ENCODE measurements at regions not wholly inside any gene's neighbourhood (a gene's known extent, or its start where the extent isn't known, plus 50 kb on each side); places are given as distances from the start of the nearest gene placed in this dataset.

DNA sequence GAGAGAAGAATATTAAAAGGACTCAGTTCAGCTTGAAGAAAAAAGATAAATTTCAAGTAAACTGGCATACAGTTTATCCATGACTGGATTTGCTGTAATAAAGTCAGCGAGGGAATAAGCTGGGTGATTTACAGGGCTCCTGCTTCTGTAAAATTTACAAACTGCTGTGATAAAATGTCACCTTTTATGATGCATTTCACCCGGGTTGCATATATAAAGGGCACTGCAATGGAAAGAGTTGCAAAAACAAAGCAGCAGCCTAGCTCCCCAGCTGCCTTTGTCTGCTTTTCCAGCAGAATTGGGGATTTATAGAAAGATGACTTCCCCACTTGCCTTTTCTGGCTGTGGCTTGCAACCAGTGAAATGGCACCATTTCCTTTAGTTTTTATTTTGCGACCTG, 132.5 kb upstream of the LHCGR start:
- TF ChIP-seq, protein P1, sequence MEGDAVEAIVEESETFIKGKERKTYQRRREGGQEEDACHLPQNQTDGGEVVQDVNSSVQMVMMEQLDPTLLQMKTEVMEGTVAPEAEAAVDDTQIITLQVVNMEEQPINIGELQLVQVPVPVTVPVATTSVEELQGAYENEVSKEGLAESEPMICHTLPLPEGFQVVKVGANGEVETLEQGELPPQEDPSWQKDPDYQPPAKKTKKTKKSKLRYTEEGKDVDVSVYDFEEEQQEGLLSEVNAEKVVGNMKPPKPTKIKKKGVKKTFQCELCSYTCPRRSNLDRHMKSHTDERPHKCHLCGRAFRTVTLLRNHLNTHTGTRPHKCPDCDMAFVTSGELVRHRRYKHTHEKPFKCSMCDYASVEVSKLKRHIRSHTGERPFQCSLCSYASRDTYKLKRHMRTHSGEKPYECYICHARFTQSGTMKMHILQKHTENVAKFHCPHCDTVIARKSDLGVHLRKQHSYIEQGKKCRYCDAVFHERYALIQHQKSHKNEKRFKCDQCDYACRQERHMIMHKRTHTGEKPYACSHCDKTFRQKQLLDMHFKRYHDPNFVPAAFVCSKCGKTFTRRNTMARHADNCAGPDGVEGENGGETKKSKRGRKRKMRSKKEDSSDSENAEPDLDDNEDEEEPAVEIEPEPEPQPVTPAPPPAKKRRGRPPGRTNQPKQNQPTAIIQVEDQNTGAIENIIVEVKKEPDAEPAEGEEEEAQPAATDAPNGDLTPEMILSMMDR (IDR thresholded peaks at IDR 0.05; ENCODE audit: unreplicated experiment), result no peak
- Mint-ChIP-seq H3K4me3 (ENCODE audit: low read depth) (no peak overlapping the region), H3K36me3 (ENCODE audit: insufficient read depth) (no peaks in the 10 kb centered on the region), H3K9me3 (ENCODE audit: low read depth) (no peaks in the 10 kb centered on the region), H3K27ac (no peak overlapping the region), H3K27me3 (no peaks in the 10 kb centered on the region), H3K4me1 (ENCODE audit: low read depth) (no peaks in the 10 kb centered on the region)
- DNase-seq (ENCODE audit: low spot score, unreplicated experiment), result no peak

DNA sequence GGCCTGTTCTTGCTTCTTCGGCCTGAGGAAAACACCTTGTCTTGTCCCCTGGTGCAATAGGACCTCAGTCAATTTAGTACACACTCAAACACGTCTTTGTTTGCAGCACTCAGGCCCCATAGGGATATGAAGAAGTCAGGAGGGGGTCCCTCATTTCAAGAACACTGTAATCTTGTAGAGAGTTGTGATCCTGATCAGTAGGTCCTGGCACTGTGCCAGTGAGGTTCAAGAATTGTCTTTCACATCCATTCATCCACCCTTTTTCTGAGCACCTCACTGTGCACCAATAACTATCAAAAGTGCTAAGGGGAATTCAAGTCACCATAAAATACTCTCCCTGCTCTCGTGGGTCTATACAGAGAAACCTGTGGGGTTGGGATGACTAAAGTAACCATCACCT, 131.4 kb upstream of the LHCGR start:
- H3K4me1 Mint-ChIP-seq (ENCODE audit: low read depth), result no peaks in the 10 kb centered on the region
- no peaks in the 10 kb centered on the region for H3K36me3 Mint-ChIP-seq (ENCODE audit: insufficient read depth)
- no peak overlapping the region for H3K27ac Mint-ChIP-seq
- TF ChIP-seq, protein P1 (IDR thresholded peaks at IDR 0.05; ENCODE audit: unreplicated experiment), result no peak
- DNase-seq (ENCODE audit: low spot score, unreplicated experiment), result no peak
- H3K27me3 Mint-ChIP-seq, result no peaks in the 10 kb centered on the region
- H3K4me3 Mint-ChIP-seq (ENCODE audit: low read depth), result no peak overlapping the region
- H3K9me3 Mint-ChIP-seq (ENCODE audit: low read depth), result no peaks in the 10 kb centered on the region

DNA sequence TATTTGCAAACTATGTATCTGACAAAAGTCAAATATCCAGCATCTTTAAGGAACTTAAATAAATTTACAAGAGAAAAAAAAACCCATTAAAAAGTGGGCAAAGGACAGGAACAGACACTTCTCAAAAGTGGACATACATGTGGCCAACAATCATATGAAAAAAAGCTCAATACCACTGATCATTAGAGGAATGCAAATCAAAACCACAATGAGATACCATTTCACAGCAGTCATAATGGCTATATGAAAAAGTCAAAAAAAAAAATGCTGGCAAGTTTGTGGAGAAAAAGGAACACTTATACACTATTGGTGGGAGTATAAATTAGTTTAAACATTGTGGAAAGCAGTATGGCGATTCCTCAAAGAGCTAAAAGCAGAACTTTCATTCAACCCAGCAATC, 130.3 kb upstream of the LHCGR start:
- no peaks in the 10 kb centered on the region for H3K36me3 Mint-ChIP-seq (ENCODE audit: insufficient read depth)
- H3K9me3 Mint-ChIP-seq (ENCODE audit: low read depth), result no peaks in the 10 kb centered on the region
- no peak for DNase-seq (ENCODE audit: low spot score, unreplicated experiment)
- TF ChIP-seq, protein P1 (IDR thresholded peaks at IDR 0.05; ENCODE audit: unreplicated experiment), result no peak
- no peak overlapping the region for H3K27ac Mint-ChIP-seq
- H3K27me3 Mint-ChIP-seq, result no peaks in the 10 kb centered on the region
- H3K4me3 Mint-ChIP-seq (ENCODE audit: low read depth), result no peak overlapping the region
- H3K4me1 Mint-ChIP-seq (ENCODE audit: low read depth), result no peaks in the 10 kb centered on the region

DNA sequence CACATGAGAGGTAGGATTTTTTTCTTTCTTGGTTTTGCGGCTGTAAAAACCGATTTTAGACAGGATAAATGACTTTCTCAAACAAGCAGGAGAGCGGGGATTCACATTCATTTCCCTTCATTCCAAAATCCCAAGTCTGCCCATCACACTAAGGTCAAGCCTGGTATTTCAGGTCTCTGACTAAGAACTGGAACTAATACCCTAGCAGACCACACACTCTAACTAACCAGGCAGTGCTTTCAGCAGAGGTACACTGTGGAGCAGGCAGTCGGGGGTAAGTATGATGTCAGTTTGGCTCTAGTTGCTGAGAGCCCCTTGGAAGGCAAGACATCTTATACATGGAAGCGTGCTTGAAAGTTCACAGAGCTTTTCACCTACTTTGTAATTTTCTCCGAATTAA, 128.1 kb upstream of the LHCGR start:
- Mint-ChIP-seq H3K4me1 (ENCODE audit: low read depth) (no peaks in the 10 kb centered on the region), H3K4me3 (ENCODE audit: low read depth) (no peak overlapping the region), H3K27ac (no peak overlapping the region), H3K36me3 (ENCODE audit: insufficient read depth) (no peaks in the 10 kb centered on the region), H3K27me3 (no peaks in the 10 kb centered on the region), H3K9me3 (ENCODE audit: low read depth) (no peaks in the 10 kb centered on the region)
- TF ChIP-seq, protein P1 (IDR thresholded peaks at IDR 0.05; ENCODE audit: unreplicated experiment), result no peak
- DNase-seq (ENCODE audit: low spot score, unreplicated experiment), result no peak

DNA sequence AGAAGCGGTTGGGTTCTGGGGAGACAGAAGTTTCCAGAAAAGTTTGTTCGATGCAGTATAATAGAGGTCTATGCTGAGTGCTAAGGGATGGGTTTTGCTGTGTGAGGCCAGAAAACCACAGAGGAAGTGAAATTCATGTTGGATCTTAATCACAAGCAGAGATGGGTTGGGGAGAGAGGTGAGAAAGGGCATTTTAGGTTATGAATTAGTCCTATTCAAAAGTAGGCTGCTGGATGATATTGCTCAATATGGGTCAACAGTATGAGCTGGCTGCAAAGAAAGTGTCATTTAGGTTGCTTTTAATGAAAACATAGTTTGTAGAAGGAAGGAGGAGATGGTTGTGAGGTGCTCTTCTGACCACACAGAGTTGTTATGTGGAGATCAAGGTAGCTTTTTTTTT, 118.8 kb upstream of the LHCGR start:
- Mint-ChIP-seq H3K27ac (no peak overlapping the region), H3K9me3 (ENCODE audit: low read depth) (no peaks in the 10 kb centered on the region), H3K4me1 (ENCODE audit: low read depth) (no peaks in the 10 kb centered on the region), H3K27me3 (no peaks in the 10 kb centered on the region), H3K4me3 (ENCODE audit: low read depth) (no peak overlapping the region), H3K36me3 (ENCODE audit: insufficient read depth) (no peaks in the 10 kb centered on the region)
- TF ChIP-seq, protein P1 (IDR thresholded peaks at IDR 0.05; ENCODE audit: unreplicated experiment), result no peak
- no peak for DNase-seq (ENCODE audit: low spot score, unreplicated experiment)
